Skin epidermis (tissue), 12 donors: ENCODE measurements at regions not wholly inside any gene's neighbourhood (a gene's known extent, or its start where the extent isn't known, plus 50 kb on each side); places are given as distances from the start of the nearest gene placed in this dataset.

ENCODE experiments used
- H3K27ac ChIP-seq, 21 experiments: fragments of 200-600 bp; sonication (generic) in 11 of 21; one replicate each; pipeline ENCODE4 v1.5.0; 2020; ENCODE audit warnings: mild to moderate bottlenecking in 3 of 21, inconsistent platforms in 2 of 21, moderate library complexity in 2 of 21
- H3K4me3 ChIP-seq, 7 experiments: fragments of 200-600 bp; sonication (generic) in 2 of 7; one replicate each; pipeline ENCODE4 v1.5.0; 2020; ENCODE audit warnings: inconsistent platforms in 2 of 7, mild to moderate bottlenecking in 2 of 7, moderate library complexity in 1 of 7

GRCh38 chr2:206212673-206213513 is 53.2 kb downstream of the EEF1B2 start:
- Histone ChIP-seq H3K27ac (peak overlapping the region in 18 of 21 experiments; percentile 3 to 83 (median 48)), H3K4me3 (peak overlapping the region in 3 of 7 experiments; percentile 1 to 7 (median 4))

GRCh38 chr2:206213514-206213845 is 53.8 kb downstream of the EEF1B2 start:
- Histone ChIP-seq H3K4me3 (peak overlapping the region in 1 of 7 experiments; percentile 4), H3K27ac (peak overlapping the region in 10 of 21 experiments; percentile 3 to 83 (median 58))

GRCh38 chr2:206217166-206217565 is 57.3 kb upstream of the ZDBF2 start:
- Histone ChIP-seq H3K4me3 (no peak overlapping the region), H3K27ac (no peak overlapping the region)

GRCh38 chr2:206217743-206218142 is 56.7 kb upstream of the ZDBF2 start:
- Histone ChIP-seq H3K4me3 (no peak overlapping the region), H3K27ac (no peak overlapping the region)

- Histone ChIP-seq H3K4me3 (no peak overlapping the region), H3K27ac (no peak overlapping the region)
These were observed 56.3 kb upstream of the ZDBF2 start for GRCh38 chr2:206218156-206218555.

GRCh38 chr2:206218796-206219499 is 55.5 kb upstream of the ZDBF2 start:
- H3K4me3 ChIP-seq, result no peak overlapping the region
- no peak overlapping the region for H3K27ac ChIP-seq

GRCh38 chr2:206219957-206220356 is 54.5 kb upstream of the ZDBF2 start:
- no peak overlapping the region for H3K4me3 ChIP-seq

GRCh38 chr2:206220997-206221396 is 53.5 kb upstream of the ZDBF2 start:
- no peak overlapping the region for H3K27ac ChIP-seq
- H3K4me3 ChIP-seq, result no peak overlapping the region

More at GRCh38 chr2:206219957-206220356, 54.5 kb upstream of the ZDBF2 start:
- no peak overlapping the region for H3K27ac ChIP-seq
